ENCODE measurements at regions not wholly inside any gene's neighbourhood (a gene's known extent, or its start where the extent isn't known, plus 50 kb on each side); places are given as distances from the start of the nearest gene placed in this dataset.

DNA sequence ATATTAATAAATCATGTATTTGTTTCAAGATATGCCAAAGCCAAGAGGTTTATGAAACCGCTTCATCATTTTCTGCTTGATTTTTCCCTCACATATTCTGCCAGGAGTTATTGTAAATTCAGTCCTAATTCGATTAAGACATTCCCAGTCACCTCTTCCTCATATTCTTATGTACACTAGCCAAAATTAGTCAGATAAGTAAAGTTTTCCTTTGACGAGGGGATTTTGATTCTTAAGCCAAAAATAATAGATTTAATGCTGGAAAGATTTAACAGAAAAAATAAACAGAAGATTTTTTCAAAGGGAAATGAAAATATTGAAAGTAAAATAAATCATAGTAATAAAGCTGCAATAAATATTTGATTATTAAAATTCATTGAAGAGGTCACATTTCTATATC is 51.0 kb upstream of the VEGFC start:
- DNase-seq = no peak

DNA sequence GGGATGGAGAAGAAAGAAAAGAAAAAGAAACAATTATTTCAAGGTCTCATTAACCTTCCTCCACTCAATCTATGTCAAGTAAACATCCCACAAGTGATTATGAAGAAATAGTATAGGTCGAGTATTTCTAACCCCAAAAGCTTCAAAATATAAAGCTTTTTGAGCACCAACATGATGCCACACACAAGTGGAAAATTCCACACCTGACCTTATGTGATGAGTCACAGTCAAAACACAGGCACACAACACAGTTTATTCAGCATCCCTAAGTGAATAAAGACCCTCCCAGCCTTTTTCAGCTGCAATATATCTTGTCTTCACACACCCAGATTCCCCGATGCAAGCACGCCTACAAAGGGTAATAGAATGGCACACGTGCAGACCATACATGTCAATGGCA is 51.7 kb upstream of the VEGFC start:
- DNase-seq = no peak

DNA sequence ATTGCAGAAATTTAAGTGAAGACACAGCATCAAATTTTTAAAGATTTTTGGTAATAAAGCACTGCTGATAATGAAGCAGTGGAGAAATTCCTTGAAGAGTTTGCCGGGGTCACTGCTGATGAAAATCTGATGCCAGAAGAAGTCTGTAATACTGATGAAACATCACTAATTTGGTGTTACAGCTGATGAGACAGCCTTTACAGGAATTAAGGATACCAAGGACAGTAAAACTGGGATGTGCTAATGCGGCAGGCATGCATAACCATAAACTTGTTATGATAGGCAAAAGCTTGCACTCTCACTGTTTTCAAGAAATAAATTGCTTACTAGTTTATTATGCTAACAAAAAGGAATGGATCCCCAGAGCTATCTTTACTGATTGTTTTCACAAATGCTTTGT is 52.9 kb upstream of the VEGFC start:
- no peak for DNase-seq

DNA sequence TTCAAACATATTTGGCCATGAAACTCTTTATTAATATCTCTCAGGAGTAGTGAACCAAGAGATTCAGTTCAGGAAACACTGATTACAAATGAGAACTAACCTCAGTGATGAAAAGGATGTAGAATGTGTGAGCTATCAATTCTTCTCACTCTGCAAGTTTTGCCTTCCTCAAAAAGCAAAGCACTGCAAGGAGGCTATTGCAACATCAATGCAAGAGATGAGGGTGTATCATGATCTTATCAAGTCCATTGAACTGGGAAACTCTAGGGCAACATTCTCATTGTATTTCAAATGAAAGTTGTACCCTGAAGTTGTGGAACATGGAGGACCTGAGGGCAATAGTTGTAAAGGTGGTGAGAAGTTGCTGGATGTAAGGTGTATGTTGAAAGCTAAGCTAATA is 56.4 kb upstream of the VEGFC start:
- no peak for DNase-seq

DNA sequence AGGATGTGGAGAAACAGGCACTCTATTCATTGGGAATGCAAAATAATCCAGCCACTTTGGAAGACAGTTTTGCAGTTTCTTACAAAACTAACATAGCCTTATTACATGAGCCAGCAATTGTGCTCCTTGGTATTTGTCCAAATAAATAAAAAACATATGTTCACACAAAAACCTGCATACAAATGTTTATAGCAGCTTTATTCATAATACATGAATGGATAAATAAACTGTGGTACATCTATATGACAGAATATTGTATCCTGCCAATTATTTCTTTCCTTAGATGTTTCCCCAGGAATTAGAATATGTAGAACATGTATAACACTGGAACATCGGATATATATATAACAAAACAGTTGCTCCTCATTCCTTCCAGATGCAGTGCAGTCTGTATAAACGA is 57.7 kb upstream of the VEGFC start:
- DNase-seq = no peak

DNA sequence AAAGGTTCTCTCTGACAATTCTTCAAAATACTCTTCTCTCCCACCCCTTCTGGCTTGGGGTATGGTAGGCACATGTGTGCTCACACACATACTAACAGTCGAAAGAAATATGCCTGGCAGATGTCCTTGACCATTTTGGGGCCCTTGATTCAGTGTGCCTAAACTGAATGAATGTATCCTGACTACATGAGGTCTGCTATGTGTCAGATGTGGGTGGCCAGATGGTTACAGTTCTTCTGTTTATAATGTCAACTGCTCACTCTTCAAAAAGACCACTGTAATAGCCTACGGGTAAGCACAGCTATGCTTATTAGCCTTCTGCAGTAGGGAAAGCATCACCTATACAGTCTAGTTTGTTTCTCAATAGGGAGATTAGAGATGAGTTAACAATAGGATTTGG is 63.7 kb upstream of the VEGFC start:
- no peak for DNase-seq

DNA sequence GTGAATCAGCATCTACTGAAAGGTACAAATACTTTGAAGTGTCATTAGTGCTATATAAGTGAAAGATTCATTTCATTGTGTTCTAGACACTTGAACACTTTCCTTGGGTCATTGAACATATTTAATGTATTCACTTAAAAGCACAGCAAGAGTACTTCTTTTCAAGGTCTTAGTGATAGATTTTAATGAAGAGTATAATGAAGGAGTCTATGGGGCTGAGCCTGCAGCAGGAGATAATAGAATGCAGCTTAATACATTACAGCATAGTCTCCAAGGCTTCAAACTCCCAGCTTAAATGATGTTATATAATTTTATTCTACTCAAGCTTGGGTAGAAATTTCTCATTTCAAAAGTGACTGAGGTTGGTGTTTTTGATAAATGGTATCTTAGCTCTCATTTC is 66.1 kb upstream of the VEGFC start:
- DNase-seq = no peak

DNA sequence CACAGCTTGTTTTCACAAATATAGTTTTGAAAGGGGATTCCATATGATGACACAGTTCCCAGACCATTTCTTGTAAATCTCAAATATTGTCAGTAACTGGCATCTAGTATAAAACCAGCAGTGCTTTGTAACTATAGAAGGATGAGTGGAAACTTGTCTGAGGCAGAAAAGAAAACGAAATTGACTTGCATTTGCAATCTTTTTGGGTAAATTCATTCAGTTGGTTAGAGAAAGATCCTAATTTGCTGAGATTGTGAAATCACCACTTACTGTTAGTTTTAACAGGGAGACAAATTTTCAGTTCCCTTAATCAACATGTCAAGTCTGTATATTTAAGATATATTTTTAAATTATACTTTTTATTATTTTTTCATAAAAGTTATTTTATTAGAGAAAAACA is 71.5 kb upstream of the VEGFC start:
- DNase-seq = no peak

DNA sequence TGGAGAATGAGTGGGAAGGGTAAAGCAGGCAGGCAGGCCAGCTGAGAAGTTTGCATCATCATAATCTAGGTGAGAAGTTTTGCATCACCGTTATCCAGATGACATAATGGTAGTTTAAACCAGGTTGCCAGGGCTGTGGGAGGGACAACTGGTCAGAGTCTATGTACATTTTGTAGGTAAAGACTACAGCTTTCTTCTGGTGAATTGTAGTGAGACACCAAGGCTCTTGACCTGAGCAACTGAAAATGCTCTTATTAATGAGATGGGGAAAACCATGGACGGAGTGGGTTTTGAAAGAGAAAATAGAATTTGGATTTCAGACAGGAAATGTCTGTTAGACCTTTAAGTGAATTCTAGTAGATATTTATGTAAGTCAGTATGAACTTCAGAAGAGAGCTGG is 76.0 kb upstream of the VEGFC start:
- no peak for DNase-seq

DNA sequence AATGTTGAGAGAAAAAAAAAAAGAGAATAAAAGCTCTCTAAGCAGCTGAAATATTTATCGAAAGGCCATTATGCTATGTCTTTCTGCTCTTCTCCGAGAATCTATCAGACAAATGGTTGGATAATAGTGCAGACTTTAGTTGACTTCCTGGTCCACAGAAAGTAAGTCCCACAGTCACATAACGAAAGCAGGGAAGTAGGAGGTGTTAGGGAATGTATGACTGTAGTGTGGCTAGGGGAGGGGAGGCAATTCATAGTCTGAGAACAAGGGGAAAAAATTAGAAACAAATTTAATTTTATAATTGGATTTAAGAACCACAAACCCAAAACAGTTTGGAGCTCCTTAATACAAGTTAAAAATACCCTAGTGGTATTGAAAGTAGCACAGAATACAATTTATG is 79.7 kb upstream of the VEGFC start:
- no peak for DNase-seq

DNA sequence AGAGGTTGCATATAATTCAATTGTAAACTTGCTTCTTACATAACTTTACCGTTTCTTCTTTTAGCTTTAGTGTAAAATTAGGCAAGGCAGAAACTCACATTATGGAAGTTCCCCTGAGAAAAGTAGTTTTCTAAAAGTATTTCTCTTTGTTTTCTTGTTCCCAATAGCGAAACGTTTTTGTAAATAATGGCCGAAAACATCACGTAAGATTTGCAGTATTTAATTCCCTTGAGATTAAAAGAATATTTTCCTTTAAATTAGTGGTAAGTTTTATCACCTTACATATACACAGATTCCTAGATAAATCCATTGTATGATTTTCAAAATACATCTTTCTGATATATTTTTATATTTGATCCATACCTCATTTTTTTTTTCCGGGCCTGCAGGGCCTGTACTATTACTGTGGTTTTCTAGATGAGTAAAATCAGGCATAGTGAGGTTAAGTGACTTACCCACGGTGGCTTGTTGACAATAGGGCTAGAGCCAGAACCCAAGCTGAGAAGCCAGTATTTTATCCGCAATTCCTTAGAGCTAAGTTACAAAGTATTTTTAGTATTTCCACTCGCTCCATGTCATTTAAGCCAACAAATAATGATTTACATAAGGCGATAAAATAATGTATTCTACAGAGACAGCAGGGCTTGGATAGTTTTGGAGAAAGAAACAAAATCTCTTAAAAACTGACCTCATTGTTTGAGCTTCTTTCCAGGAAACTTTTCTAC is 82.2 kb upstream of the VEGFC start:
- DNase-seq = no peak

DNA sequence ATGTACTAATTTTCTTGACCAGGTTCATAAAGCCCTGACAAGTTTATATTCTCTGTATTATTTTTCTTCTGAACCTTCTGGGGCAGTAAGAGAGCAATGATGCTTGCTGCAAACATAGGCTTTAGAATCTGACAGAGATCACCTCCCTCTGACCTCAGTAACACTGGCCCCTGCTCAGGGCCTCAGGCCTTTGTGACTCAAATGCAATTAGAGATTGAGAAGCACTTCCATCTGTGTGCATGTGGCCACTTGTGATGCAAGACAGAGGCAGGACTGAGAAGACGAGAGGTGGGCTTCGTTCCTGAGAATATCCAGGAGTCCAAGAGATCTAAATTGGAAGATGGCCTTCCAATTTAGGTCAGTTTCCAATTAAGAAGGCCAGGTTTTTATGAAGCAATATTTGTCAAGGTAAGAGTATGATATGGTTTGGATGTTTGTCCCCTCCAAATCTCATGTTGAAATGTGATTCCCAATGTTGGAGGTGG is 82.8 kb upstream of the VEGFC start:
- DNase-seq = no peak

DNA sequence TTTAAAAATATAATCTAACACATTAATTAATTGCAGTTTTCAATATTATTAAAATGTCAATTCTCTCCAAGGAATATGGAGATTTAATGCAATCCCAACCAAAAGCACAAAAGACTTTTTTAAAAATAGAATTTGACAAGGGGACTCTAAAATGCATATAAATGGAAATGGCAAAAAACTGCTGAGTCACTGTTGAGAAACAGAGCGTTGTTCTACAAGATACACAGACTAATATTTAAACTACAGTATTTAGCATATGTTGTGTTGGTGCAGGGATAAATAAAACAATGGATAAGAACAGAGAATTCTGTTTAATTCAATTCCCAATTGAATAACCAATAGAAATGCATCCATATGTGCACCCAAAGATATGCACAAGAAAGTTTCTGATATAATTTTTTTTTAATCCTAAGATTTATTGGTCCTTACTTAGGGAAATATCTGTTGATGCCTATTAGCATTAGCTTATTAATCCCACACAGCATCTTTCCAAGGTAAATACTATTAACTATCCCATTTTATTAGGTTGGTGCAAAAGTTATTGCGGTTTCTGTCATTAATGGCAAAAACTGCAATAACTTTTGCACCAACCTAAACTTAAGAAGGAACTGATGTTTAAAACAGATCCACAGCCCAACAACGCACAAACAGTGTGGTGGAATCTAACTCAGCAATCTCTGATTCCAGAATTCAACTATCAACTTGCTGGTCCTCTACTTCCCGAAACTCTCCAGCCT is 86.8 kb upstream of the VEGFC start:
- no peak for DNase-seq

DNA sequence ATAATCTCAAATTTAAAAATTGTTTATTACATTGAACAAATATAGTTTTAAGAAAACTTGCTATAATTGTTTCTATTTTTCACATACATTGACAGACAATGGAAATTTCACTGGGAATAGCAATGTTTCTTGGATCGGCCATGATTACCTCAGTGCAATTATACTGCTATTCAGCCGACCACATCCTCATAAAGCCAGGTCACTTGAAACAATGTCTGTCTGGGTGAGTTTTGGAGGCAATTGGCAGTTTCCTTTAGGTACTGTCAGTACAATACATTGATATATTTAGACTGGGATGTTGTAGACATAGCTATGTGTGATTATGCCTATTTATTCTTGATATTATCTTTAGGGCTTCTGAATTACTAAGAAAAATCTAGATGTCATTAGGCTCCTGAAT is 89.5 kb upstream of the VEGFC start:
- DNase-seq = no peak

DNA sequence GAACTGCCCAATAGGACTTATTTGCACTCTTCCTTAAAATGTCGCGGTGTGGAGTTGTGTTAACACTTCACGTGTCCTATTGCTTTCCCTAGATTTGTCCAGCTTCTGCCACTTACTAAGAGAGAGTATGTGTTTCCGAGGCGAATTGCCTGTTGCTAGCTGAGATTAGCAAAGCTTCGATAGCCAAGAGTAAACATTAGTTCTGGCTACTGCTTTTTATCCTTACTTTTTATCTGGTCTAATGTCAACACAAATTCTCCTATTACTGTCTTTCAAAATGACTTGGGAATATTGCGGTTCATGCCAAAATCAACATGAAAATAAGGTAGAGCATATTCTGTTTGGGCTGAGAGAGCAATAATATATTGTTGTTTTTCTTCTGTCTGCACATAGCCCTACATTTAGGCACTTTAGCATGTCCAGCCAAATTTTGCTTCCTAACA is 90.4 kb upstream of the VEGFC start:
- no peak for DNase-seq

DNA sequence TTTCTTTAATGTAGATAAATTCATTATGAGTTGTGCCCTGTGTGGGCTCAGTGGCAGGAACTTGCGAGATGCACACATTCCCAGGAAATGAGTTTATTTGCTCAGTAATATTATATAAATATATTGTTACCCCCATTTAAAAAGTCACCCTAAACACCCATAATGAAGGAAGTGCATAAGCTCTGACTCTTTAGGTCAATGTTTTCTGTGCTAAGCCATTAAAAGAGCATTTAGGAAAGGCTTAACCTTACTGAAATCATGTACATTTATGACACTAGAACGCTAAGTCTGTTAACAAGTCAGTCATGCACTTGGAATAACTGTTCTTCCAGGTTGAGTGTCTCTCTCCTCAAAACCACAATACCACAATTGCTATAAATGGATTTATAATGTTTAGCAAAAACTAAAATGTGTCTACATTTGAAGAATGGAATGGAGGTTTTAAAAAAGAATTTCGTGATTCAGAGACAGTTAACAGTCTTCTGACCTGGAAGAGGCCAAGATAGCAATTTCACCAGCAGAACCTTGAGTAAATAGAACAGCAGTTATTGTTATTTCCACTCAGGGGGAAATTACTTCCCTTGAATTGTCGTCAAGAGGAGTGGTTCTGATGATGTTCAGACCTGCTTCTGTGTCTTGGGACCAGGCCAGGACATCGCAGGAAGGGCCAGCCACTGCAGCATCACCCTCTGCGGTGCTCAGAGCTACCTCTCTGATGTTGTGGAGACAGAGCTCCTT is 91.1 kb upstream of the VEGFC start:
- DNase-seq = no peak

DNA sequence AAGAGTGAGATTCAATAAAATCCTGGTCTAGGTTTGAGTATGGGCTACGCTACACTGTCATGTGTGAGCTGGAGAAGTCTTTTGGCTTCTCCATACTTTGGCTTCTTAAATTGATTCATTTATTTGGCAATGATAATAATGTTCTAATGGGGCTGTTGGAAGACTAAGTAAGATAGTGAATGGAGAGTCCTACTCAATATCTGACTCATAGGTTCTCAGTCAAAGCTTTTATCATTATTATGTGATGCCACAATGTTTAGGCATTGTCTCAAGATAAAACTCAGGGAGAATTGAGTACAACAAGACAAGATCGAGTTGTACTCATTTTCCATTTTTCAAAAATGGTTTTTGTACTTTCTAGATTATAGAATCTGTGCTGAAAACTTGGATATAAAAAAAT is 92.5 kb upstream of the VEGFC start:
- DNase-seq = no peak

DNA sequence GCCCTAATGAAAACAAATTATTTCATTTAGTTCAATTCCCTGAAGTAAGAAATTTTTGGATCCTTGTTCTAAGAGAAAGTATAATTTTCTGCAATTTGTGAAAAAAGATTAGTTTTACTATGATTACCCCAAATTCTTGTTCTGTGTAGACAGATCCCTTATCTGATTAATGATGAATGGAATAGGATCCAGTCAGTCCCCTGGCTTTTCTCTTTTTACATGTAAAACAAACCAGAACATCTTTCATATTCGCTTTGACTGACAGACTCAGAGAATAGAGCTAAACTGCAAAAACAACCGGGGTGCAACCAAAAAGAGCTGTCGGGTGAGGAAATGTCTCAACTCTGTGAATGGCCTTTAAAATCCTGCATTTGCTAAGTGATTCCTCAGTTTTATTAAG is 93.4 kb upstream of the VEGFC start:
- no peak for DNase-seq

DNA sequence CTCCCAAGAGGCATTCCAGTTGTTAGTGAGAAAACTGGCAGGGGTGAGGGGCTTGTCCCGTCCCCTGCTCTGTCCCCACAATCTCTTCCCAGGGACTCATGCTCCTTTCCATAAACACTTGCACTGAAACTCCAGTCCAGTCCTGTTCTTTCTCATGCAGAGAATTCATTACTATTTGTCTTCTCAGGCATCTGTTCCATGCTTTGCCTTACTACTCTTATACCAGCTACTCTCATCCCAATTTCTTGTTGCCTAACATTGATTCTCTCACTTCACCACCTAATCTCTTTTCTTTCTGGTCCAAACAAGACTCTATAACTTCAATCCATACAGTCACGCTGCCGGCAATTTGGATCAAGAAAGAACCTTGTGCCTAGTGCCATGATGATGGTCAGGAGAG is 97.1 kb upstream of the VEGFC start:
- DNase-seq = no peak

DNA sequence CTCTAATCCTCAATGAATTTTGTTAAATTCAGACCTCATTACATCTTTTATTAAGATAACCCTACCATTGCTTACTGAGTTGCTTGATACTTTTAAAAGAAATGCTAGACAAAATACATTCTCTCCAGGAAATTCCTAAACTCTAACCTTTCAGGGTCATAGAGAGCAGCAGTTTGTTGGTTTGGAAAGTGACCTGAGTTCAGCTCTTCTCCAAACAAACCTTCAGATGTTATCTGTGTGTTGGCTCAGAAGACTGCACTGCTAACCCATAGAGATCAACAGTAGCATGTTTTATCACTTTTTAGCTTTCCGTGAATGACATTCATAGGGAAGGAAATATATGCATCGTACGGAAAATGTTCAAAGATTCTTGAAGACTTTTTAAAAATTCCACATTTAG is 101.8 kb upstream of the VEGFC start:
- no peak for DNase-seq

DNA sequence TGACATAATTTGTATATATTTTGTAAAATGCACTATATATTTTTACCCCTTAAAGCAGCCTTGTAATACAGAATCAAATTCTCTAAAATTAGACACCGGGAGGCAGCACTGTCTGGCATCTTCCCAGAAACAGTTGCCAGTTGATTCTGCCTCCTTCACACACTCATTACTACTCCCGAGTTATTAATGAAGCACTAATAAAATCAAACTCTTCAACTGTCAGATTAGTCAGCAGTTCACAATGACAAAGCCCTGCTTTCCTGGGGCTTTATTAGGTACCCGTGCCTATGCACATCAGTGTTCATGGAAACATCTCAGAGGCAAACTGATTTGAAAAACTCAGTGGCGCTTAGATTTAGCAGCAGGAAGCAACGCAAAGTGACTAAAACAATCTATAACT is 103.5 kb upstream of the VEGFC start:
- DNase-seq = no peak

DNA sequence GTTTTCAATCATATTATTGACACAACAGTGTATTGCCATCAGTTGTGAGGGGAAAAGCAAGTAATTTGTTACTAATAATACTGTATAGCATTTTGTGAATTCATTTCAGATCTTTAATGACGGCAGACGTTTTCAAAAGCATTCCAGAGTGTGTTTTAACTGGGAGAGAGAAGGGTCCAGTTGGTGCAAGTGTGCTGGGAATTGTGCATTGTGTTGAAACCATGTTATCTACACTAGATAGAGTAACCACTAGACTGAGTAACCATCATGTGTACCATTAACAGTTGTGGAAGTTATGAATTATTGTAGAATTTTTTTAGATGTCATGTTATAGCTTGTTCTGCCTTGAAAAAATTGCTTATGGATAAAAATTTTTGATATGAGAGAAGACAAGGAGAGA is 104.5 kb upstream of the VEGFC start:
- DNase-seq = no peak

DNA sequence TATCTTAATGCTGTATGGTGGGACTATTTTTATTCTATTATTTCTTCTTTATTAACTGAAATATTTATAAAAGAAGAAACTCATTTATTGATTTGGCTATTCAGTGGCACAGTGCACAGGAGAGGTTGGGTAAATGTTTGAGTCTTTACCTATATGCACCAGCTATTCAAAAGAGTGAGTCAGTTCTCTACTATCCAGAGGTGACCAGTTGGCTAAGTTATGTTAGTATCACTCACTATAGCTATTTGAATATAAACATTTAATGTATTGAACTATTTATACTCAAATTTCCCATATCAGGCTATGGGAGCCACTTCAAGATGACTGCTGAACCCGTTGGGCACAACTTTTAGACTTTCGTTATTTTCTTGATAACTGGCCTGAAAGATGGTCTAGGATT is 106.1 kb upstream of the VEGFC start:
- no peak for DNase-seq

DNA sequence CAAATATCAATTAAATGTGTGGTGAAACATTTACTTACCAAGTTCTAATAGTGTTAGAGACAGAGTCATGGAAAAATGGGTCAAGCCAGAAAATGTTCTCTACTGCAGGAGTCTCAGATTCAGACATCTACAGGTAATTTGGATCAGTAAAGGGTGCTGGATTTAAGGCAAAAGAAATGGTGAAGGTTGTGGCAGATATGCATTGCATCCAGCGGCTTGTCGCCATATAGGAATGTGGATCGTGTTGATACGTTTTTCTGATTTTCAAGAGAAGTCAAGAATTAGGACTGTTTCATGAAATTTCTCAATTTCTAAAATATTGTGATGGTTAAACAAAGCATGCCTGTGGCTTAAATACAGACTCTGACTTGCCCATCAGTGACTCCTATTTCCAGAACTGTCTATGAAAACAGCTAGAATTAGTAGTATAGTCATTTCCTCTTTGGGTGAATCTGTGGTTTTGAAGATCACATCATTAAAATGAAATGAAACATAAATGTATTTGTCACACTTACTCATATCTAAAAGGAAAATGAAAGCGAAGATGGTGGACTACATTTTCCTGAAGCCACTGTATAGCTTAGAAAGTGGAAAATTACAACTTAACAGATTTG is 110.1 kb upstream of the VEGFC start:
- DNase-seq = no peak

Measured in activated CD4-positive, alpha-beta T cell treated with anti-CD3 and anti-CD28 coated beads for 4 hours (primary cell).